Thyroid gland (tissue), 4 donors: ENCODE measurements at regions not wholly inside any gene's neighbourhood (a gene's known extent, or its start where the extent isn't known, plus 50 kb on each side); places are given as distances from the start of the nearest gene placed in this dataset.

Experiments
- DNase-seq, 2 donors: peaks; one replicate each; pipeline ENCODE4 v3.0.0-alpha.2; 2019
- H3K27ac ChIP-seq, 3 donors: fragments of 200-600 bp; sonication (generic); 1 replicate in 2 of 3; 2 replicates in 1 of 3; pipeline ENCODE4 v1.5.1; 2016 to 2019; ENCODE audit warnings: mild to moderate bottlenecking in 1 of 3, moderate library complexity in 1 of 3
- H3K27me3 ChIP-seq: fragments of 200-600 bp; sonication (generic); one replicate; pipeline ENCODE4 v1.5.1; 2019
- H3K36me3 ChIP-seq, 2 donors: fragments of 200-600 bp; sonication (generic); one replicate each; pipeline ENCODE4 v1.5.1; 2016 to 2019
- H3K4me1 ChIP-seq, 2 donors: fragments of 200-600 bp; sonication (generic); one replicate each; pipeline ENCODE4 v1.5.1; 2017 to 2019
- H3K4me3 ChIP-seq, 3 donors: fragments of 200-600 bp; sonication (generic); replicated peaks in 1 of 3; 1 replicate in 2 of 3; 2 replicates in 1 of 3; pipeline ENCODE4 v1.5.1; 2016; ENCODE audit warnings: mild to moderate bottlenecking in 1 of 3
- H3K9me3 ChIP-seq: fragments of 200-600 bp; sonication (generic); one replicate; pipeline ENCODE4 v1.5.1; 2017
- CTCF ChIP-seq, 6 experiments: fragments of 200-600 bp in 3 of 6; fragments of 450-650 bp in 3 of 6; sonication (generic) in 3 of 6; IDR thresholded peaks; one replicate each; pipeline ENCODE4 v1.5.1; 2016 to 2019; ENCODE audit warnings: antibody characterized with exemption in 6 of 6, mild to moderate bottlenecking in 2 of 6, inconsistent platforms in 1 of 6, moderate library complexity in 1 of 6
- POLR2A ChIP-seq, 2 donors: fragments of 450-650 bp; IDR thresholded peaks; one replicate each; pipeline ENCODE4 v1.6.1; 2017; ENCODE audit warnings: antibody characterized with exemption in 2 of 2, mild to moderate bottlenecking in 2 of 2, moderate library complexity in 1 of 2
- WGBS, 2 donors: methylation state at CpG; one replicate each; pipeline ENCODE4 v1.1.5; 2017; 5-methylcytosine and 5-hydroxymethylcytosine counted together
- intact Hi-C: fragments of 100-400 bp; cut with DNase I; formaldehyde crosslinking; loops from one replicate; pipeline ENCODE4 v1.15.1; 2023

GRCh38 chr4:85243857-85244256 is 231.1 kb upstream of the ARHGAP24 start:
- Histone ChIP-seq H3K27me3 (no peaks in the 10 kb centered on the region), H3K27ac (no peak overlapping the region), H3K4me1 (no peaks in the 10 kb centered on the region), H3K36me3 (no peaks in the 10 kb centered on the region), H3K9me3 (no peaks in the 10 kb centered on the region), H3K4me3 (no peak overlapping the region)
- no peak for TF ChIP-seq CTCF (IDR thresholded peaks at IDR 0.05)
- TF ChIP-seq POLR2A (IDR thresholded peaks at IDR 0.05): no peak
- WGBS, 2 donors: 92 to 100% methylated on average over 1 of the region's 1 CpG
- no peak for DNase-seq
- intact Hi-C loops: no loop called here

GRCh38 chr4:85244638-85245037 is 230.3 kb upstream of the ARHGAP24 start:
- no peaks in the 10 kb centered on the region for H3K4me1 ChIP-seq
- 100% methylated on average over 1 of the region's 1 CpG for WGBS, 2 donors
- no peak overlapping the region for H3K4me3 ChIP-seq
- H3K9me3 ChIP-seq: no peaks in the 10 kb centered on the region
- no peak for DNase-seq
- TF ChIP-seq POLR2A (IDR thresholded peaks at IDR 0.05): no peak
- TF ChIP-seq CTCF (IDR thresholded peaks at IDR 0.05): no peak
- H3K36me3 ChIP-seq: no peaks in the 10 kb centered on the region
- no peak overlapping the region for H3K27ac ChIP-seq
- no peaks in the 10 kb centered on the region for H3K27me3 ChIP-seq
- intact Hi-C loops: no loop called here

- DNase-seq: no peak
- Histone ChIP-seq H3K4me3 (no peak overlapping the region), H3K27me3 (no peaks in the 10 kb centered on the region), H3K36me3 (no peaks in the 10 kb centered on the region), H3K4me1 (no peaks in the 10 kb centered on the region), H3K27ac (no peak overlapping the region), H3K9me3 (no peaks in the 10 kb centered on the region)
- intact Hi-C loops: no loop called here
- 93 to 95% methylated on average over 21 of the region's 21 CpGs for WGBS, 2 donors
- TF ChIP-seq CTCF (IDR thresholded peaks at IDR 0.05): no peak
- TF ChIP-seq POLR2A (IDR thresholded peaks at IDR 0.05): no peak
These were observed 228.9 kb upstream of the ARHGAP24 start for GRCh38 chr4:85246055-85246454.

GRCh38 chr4:85250852-85251251 is 224.1 kb upstream of the ARHGAP24 start:
- no peak for DNase-seq
- Histone ChIP-seq H3K4me1 (no peaks in the 10 kb centered on the region), H3K27me3 (no peaks in the 10 kb centered on the region), H3K9me3 (no peaks in the 10 kb centered on the region), H3K27ac (no peak overlapping the region), H3K4me3 (no peak overlapping the region), H3K36me3 (no peaks in the 10 kb centered on the region)
- TF ChIP-seq CTCF (IDR thresholded peaks at IDR 0.05) (no peak), POLR2A (IDR thresholded peaks at IDR 0.05) (no peak)
- intact Hi-C loops: no loop called here
- WGBS, 2 donors: 60 to 69% methylated on average over 4 of the region's 4 CpGs

- DNase-seq: no peak
These were observed 217.1 kb upstream of the ARHGAP24 start for GRCh38 chr4:85257817-85258370.

More at GRCh38 chr4:85257817-85258370, 217.1 kb upstream of the ARHGAP24 start:
- TF ChIP-seq POLR2A (IDR thresholded peaks at IDR 0.05): no peak
- TF ChIP-seq CTCF (IDR thresholded peaks at IDR 0.05): no peak
- no peaks in the 10 kb centered on the region for H3K36me3 ChIP-seq
- no peak overlapping the region for H3K4me3 ChIP-seq
- intact Hi-C loops: no loop called here
- H3K4me1 ChIP-seq: no peaks in the 10 kb centered on the region
- 32 to 47% methylated on average over 1 of the region's 1 CpG for WGBS, 2 donors
- H3K27ac ChIP-seq: no peak overlapping the region
- H3K9me3 ChIP-seq: no peaks in the 10 kb centered on the region
- no peaks in the 10 kb centered on the region for H3K27me3 ChIP-seq
